GM19043 (cell line): ENCODE measurements at regions not wholly inside any gene's neighbourhood (a gene's known extent, or its start where the extent isn't known, plus 50 kb on each side); places are given as distances from the start of the nearest gene placed in this dataset.
"Not testable (repeated sequence)": the region's sequence is repeated elsewhere in the genome, so short reads cannot be mapped to it uniquely, and the experiment has no call there.

Experiments used
- ATAC-seq: cut with Tn5 transposase; IDR thresholded peaks from one replicate; pipeline ENCODE4 v1.9.1; 2021; ENCODE audit warnings: low read depth; ENCODE audit not compliant: unreplicated experiment

DNA sequence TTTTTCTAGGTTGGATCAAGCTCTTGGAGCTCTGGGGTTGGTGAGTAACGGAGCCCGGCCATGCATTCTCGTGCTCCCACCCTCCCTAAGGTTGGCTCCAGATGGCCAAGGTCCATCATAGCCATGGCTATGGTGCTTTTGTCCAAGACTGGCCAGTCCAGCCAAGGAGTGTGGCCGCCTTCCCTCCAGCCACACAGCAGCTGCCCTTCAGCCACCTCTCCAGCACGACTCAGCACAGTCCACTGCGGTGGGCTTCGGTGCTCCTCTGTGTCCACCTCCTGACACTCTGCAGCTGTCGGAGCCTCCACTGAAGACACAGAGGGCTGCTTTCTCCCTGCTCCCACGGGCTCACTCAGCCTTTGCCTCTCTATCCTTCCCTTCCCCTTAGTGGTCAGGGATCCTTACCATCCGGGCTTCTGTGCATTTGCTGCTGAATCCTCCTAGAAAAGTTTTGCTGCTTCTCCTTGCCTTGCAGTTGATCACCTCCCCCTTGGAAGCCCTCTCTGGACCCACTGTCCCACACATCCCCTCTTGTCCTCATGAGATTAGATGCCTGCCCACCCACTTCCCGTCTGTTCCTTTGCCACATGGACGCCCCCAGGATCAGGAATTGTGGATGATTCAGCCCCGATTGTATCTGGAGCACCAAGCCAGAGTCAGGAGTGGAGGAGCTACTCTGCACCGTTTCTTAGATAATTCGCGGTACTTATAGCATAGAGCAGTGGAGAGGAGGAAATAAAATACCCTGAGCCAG is 177.1 kb upstream of the COPS8 start:
- no peak for ATAC-seq

DNA sequence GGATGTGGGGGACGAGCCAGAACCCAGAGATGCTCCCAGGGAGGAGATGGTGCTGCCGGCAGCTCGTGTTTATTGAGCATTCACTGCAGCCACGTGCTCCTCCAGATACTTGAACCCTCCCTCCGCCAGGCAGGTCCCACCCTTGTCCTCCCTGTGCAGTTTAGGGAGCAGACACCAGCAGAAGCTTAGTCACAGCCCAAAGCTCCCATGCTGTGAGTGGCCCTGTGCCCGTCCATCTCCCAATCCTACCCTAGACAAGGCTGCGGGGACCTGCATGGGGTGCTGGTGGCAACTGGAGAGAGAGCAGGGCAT is 176.5 kb upstream of the COPS8 start:
- no peak for ATAC-seq

DNA sequence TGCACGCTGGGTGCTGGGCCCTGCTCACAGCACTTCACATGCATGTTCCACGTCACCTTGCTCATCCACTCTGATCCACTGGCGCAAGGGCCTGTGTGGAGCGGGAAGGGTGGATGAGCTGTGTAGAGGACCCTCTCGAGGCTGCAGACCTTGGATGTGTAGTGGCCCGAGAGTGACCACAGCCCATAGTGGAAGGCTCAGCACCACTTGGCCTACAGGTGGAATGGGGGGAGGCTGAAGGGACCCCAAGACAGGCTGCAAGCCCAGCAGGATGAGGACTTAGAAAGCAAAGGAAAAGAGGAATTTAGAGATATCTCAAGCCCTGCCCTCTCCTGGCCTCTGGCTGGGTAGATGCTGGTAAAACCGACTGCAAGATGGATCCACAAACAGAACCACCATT is 175.9 kb upstream of the COPS8 start:
- no peak for ATAC-seq

DNA sequence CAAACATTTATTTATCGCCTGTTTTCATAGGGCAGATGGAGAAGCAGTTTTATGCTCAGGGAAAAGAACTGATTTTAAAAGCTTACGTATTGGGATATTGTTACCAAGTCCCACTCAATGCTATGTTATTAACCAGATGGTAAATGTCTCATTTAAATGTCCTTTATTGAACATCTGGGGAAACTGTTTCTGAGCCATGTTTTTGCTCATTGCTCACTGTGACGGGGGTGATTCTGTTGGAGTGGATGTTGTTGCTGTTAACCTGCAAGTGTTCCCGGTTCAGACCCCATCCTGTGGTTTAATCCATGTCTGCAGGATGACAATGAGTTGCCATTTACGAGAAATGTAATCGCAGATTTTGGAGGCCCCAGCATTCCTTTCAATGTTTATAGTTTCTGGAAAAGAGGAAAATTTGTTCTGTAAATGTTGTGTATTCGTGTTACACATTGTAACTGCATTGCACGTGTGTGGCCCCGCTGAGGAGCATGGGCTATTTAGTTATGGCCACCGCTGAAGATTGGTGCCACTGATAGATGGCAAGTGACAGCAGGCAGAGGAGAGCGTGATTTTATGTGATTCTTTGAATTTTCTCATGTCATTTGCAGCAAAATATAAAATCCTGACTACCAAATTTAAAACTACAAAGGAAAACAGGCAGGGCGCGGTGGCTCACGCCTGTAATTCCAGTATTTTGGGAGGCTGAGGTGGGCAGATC is 174.8 kb upstream of the COPS8 start:
- no peak for ATAC-seq

DNA sequence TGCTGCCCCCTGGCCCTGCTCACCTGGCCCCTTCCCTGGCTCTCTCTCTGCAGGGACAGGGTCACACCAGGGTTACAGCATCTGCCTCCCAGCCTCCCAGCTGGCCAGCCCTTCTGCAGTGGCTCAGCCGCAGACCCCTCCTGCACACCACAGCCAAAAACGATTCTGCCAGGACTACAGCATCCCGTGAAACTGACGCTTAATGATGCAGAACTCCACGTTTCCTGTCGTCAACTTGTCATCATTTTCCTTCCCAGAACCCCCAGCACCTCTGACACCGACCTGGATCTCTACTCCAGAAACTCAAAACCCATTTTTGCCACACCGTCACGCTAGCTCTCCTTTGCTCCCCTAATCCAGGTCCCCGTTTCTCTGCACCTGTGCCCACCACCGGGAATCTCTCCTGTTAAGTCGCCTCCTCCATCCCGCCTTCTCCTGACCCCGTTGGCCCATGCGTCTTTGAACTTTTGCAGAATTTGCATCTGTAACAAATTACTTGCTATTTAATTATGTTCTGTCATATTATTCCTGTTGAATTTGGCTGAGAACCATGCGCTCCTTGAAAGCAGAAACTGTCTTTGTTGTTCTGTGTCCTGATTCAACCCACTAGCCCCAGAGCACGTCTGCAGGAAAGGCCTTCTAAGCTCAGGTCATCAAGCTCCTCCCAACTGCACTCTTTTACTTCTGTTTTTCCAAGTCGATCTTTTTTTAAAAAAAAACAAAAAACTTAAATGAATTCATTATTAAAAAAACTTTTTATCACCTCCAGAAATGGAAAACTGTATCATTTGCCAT is 173.2 kb upstream of the COPS8 start:
- ATAC-seq = no peak

DNA sequence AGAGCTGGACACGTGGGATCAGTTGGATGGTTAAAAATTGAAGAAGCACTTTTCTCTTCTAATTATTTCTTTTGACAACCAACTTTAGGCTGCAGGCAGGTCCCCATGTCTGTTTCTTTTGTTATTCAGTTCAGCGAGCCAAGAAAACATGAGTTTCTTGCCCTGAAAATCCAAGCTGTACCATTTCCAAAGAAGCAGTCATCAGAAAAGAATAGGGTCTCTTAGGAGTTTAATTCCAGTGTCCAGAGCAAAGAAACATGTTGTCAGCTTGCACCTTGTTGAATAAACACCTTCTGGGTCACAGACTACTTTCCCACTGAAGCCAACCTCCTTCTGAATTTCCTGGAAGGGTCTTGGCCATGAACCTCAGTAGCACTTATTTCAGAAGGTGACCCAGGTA is 170.5 kb upstream of the COPS8 start:
- ATAC-seq = no peak

DNA sequence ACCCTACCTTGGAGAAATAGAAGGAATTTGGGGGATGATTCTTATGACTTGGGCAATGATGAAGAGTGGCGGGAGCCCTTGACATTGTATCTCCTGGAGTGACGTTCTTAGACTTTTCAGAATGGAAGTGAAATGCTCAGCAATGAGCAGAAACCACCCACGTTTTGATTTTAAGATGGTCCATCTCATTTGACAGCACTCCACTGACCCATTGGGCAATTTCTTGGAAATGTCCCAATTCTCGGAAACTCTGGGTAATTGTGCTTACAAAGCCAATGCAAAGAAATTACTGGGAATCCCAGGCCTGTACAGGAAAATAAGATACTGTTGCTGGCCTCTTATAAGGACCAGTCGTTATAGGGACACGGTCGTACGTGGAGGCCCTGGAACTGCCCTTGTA is 170.0 kb upstream of the COPS8 start:
- ATAC-seq = no peak

DNA sequence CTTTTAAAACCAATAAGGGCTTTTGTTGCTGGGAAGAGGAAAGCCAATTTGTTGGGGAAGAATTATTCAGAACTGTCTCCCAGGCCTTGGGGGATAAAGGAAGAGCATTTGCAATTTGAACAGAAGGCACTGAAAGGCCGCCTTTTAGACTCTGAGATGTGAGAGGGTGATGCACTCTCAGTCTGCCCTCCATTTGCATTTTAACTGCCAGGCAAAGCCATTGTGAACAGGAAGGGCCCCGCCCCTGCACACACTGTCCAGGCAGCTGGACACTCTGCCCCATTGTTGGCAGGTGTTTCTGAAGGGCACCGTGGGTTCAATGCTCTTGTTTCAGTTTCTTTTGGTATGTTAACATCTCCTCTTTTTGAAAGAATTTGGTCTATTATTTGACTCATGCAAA is 169.5 kb upstream of the COPS8 start:
- ATAC-seq = no peak

DNA sequence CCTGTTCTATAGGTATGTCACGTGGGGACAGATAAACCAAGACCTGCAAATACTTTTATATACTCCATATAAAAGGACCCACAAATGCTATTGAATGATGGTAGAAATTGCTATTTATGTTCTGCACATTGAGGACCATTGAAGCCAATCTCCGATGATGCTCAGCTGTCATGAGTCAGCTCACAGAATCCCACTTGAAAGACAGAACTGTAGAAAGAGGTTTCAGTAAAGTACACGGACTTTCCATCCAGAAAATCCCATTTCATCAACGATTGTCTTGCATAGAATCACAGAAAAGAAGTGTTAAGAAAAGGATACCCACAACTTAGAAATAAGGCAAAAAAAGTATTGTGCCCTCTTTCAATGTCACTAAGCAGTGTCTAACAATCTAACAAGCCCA is 169.0 kb upstream of the COPS8 start:
- ATAC-seq = no peak

DNA sequence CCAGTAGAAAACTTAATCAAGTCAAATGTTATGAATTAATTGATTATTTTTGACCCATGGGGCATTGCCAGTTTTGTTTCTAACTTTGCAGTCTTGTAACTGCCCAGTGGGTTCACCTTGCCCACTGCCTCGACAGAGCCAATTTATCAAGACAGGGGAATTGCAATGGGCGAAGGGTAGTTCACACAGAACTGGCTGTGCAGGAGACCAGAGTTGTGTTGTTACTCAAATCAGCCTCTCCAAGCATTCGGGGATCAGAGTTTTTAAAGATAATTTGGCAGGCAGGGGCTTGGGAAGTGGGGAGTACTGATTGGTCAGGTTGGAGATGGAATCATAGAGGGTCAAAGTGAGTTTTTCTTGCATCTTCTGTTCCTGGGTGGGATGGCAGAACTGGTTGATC is 168.5 kb upstream of the COPS8 start:
- ATAC-seq = no peak

DNA sequence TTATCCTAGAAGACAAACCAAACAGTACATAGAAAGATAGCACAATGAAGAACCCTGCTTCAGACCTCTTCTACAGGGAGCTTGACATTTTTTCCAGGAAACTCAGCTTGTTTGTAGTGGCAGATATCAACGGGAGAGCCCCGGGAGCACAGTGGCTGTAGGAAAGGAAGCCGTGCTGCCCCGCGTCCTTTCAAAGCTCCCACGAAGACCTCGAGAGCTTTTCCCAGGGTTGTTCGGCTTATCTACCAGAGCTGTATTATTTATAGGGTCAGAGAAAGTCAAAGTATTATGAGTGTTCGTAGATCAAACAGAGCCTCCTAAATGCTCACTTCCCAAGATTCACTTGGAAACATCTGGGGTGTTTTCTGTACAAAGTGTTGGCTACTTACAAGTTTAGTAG is 167.1 kb upstream of the COPS8 start:
- no peak for ATAC-seq

DNA sequence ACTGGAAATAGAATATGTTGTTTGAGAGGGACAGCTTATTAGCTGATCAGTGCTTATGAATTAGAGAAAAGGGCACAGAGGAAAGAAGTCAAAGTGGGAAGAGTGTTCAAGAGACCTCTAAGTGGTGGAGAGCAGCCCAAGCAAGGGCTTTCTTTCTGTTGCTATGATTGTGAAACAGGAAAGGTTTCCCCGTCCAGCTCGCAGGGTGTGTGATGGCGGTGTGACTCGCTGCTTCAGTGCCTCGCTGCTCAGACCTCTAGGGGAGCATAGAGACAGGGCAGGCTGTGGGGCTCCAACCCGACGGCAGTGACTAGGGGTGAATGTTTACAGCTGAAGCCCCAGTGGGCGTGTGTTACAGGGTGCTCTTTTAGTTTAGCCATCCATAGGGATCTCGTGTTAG is 166.5 kb upstream of the COPS8 start:
- ATAC-seq = no peak

DNA sequence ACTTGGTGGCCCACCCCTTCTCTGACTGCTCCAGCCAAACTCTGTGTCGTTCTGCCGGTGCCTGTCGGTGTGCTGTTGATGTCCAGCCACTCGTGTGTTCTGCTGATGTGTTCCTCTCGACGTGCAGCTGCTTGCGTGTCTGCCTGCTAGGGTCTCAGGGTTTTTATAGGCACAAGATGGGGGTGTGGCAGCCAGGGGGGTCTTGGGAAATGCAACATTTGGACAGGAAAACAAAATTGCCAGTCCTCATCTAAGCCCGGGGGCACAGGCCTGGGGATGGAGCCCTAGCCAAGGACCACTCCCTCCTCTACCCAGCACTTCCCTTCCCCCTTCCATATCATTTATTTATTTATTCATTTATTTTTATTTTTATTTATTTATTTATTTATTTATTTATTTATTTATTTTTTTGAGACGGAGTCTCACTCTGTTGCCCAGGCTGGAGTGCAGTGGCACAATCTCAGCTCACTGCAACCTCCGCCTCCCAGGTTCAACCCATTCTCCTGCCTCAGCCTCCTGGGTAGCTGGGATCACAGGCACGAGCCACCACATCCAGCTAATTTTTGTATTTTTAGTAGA is 165.8 kb upstream of the COPS8 start:
- not testable (repeated sequence) for ATAC-seq

DNA sequence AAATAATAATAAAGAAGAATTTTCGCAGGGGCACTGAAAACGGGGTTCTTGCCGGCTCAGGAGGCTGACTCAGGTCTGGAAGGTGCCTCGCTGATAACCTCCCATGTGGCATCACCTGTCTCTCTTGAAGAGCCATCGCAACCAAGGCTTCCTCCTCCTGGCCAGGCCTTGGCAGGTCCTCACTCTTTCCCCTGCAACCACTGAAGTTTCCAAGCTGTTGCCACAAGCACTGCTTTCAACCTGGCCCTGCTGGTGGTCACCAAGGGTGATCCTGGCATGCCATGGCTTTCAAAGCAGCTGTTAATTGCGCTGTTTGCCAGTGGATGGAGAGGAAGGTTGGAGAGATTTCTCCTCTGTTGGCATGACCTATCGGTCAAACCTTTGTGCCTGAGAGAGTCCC is 163.6 kb upstream of the COPS8 start:
- ATAC-seq = no peak

DNA sequence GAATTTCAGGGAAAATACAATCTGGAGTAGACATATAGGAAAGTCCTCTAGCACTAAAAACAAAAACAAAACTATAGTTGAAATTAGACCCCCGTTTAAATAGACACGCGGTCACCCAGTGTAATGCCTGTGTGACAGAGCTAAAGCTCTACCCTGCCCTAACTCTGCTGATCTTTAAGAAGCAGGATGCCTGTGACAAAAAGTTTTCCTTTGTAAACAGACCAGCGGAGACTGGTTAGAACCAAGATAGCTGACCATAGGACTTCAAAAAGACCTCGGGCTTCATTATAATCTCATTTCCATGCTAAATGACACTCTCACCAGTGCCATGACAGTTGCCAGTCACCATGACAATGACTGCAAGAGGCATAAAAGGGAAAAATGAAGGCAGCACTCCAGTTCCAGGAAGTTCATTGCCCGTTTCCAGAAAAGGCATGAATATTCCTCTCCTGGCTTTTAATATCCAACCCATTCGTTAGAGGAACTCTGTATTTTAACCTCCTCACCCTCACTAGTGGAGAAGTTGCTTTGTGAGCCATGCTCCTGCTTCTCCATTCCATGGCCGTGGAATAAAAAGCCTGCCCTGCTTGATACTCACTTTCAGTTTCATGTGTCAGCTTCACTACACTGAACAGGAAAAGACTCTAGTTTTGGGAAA is 157.2 kb upstream of the COPS8 start:
- ATAC-seq = no peak

DNA sequence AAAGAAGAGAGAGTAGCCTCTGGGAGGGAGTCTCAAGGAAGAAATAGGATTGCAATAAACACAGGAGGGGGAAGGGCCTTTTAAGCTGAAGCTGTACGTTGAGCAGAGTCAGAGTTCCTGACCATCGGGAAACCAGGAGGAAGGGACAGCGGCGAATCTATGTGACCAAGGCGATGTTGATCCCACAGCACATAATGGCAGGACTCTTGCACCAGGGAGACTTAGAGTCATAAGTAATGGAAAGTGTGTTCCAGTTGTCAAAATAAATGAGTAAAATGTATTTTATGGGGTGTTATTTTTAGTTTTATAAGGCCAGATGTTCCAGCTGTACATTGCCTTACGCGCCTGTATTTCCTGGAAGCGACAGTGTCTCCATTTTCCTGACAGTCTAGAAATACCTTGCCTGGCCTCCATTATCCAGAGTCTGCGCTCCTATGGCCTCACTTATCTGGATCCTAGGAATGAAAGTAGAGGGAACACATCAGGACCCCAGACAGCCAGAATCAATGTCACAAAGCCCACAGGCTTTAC is 152.8 kb upstream of the COPS8 start:
- no peak for ATAC-seq

DNA sequence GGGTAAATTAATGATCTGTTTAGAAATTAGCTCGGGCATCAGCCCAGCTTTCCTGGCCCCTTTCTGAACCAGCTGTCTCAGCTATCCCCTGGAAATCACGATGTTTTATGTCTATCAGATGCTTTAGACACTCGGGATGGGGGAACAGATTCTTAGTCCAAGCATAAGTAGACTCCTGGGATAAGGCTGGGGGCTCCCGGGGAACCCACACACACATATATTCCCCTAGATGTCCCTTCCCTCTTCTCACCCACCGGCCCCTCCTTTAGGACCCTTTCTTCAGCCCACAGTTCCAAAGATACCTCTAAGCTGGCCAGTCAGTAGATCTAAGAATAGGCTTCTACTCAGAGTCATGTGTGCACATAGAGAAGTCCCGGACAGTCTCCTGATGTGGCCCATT is 151.5 kb upstream of the COPS8 start:
- ATAC-seq = no peak

DNA sequence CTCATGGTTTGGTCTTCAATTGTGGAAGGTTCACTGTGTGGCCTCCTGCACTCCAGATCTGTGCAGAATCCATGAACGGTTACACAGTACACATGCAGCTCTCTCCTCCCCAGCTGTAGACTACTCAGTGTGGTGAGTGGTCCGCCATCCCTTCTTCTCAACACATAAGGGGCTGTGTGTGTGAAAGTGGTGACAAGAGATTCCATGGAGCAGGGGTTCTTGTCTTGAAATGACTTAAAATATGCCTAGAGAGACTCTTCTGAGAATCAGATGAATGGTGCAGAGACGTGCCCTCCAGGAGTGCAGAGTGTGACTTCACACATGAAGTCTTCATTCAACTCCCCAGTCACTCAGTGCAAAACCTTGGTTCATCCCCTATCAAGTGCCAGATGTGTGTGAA is 151.0 kb upstream of the COPS8 start:
- no peak for ATAC-seq

DNA sequence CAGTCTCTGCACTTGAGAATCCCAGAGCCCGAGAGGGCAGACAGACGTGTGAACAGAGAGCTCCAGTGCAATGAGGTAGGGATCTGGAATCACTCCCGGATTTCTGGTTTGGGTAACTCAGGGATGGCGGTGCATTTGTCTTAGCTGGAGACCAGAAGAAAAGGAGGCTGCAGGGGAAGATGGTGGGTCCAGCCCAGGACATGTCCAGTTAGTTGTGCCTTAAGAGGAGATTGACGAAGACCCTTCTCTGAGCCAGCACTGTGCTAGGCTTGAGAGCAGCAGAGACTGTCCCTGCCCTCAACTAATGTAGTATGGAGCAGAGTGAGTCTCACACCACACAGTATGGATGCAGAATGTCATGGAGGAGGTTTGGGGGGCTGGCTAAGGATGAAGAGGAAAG is 150.6 kb upstream of the COPS8 start:
- no peak for ATAC-seq

DNA sequence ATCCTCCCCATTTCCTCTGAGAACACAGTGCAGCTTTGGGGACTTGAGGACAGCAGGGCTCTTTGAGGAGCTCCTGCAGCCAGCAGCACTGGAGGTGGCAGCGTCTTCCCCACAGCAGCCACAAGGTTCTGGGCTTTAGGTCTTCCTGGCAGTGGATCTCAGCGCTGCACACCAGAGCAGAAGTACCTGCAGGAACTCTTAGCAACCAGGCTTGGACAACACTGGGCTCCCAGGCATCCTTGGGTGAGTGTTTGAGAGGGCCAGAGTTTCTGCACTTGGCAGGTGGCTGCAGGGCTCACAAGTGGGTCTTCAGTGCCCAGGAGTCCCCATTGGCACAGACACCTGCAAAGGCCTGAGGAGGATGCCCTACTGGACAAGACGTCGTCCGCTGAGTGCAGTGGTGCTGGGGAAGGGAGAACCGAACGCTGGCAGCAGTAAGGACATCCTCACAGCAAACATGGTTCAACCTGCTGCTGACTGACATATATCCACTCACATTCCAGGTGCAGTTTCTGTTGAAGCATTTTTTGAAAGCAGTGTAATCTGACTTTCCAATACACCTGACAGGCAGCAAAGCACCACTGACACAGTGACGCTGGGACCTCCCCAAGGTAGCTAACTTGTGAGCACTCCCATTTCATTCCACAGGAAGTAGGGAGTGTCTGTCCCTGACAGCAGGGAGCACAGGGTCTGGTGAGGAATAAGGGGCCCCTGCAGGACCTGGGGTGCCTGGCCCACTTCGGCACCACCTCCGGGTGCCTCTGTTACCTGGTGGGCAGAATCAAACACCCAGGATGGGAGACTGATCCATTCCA is 149.9 kb upstream of the COPS8 start:
- no peak for ATAC-seq
